ENCODE measurements at regions not wholly inside any gene's neighbourhood (a gene's known extent, or its start where the extent isn't known, plus 50 kb on each side); places are given as distances from the start of the nearest gene placed in this dataset.

DNA sequence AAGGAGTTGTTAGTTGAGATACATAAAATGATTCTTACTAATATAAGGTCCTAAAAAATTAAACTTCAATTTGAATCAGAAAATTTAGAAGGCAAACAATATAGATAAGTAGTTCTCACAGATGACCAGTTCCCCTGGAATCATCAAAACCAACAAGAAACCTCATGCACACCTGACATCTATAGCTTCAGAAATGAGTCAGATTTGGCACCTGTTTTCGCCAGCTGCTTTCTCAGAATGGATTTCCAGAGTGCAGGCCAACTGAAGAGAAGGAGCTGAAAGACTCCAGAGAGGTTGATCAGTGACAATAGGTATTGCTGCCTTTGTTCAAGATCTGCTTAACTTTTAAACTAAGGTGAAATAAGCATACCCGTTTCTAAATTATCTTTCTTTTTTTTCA lies 192.4 kb downstream of the RDH14 start:
- Histone ChIP-seq H3K9me3 (ENCODE audit: low read depth, low read length, poor library complexity, severe bottlenecking) (no peaks in the 10 kb centered on the region), H3K27me3 (replicated peaks; ENCODE audit: insufficient read depth, low read depth, low read length, poor library complexity) (no peaks in the 10 kb centered on the region), H3K27ac (ENCODE audit: low read depth, low read length, poor library complexity, severe bottlenecking) (no peak overlapping the region), H3K4me3 (ENCODE audit: low read depth, low read length, poor library complexity, severe bottlenecking) (no peak overlapping the region), H3K4me1 (ENCODE audit: insufficient read depth, low read length, poor library complexity, severe bottlenecking) (peaks cover 13% of the 10 kb centered on the region), H3K36me3 (ENCODE audit: insufficient read depth, low read length, poor library complexity, severe bottlenecking) (peaks cover 5% of the 10 kb centered on the region)
- BruUV-seq (replicated peaks), result no TSS peak
- no peak for TF ChIP-seq CTCF (conservative IDR thresholded peaks at IDR 0.05; ENCODE audit: low read depth, low read length)
- no peak for DNase-seq (ENCODE audit: low spot score)
- ChIA-PET POLR2A (ENCODE audit: low non-redundant PET) (no interaction called here), CTCF (no interaction called here)
- intact Hi-C loops (cut with micrococcal nuclease; ENCODE audit: unreplicated experiment), result no loop called here

DNA sequence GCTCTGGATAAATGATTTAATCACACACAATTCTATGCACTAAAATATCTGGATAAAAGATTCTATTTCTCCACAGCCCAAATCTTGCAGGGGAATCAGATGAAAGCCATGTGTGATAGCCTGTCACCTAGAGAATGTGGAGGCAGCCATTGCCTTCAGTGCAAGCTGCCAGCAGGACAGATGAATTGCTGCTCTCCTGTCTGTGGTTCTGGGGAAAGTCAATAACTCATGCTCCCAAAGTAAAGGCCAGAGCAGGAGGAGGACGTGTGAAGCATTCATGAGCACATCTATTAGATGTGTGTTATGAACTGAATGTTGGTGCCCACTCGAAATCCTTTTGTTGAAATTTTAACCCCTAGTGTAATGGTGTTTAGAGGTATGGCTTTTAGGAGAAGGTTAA lies 195.1 kb downstream of the RDH14 start:
- no TSS peak for BruUV-seq (replicated peaks)

DNA sequence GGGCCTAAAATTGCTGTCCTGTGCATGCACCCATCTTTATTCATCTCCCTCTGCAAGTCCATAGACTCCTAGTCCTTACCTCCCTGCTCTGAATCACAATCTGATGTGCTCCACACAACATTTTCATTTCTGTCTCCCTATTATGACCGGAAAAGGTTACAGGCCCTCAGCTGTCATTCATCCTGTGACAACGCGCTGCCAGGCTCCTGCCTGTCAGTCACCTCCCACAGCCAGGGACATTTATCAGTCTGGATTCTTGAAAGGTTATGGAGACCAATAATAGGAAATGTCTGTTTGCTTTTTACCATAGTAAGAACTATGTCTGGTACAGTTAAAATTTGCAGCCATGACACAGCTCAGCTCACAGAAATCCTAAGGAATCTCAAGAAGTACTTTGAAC lies 197.1 kb downstream of the RDH14 start:
- H3K27me3 ChIP-seq (replicated peaks; ENCODE audit: insufficient read depth, low read depth, low read length, poor library complexity), result no peaks in the 10 kb centered on the region
- ChIA-PET POLR2A (ENCODE audit: low non-redundant PET) (no interaction called here), CTCF (no interaction called here)
- no peak overlapping the region for H3K27ac ChIP-seq (ENCODE audit: low read depth, low read length, poor library complexity, severe bottlenecking)
- no peak for TF ChIP-seq CTCF (conservative IDR thresholded peaks at IDR 0.05; ENCODE audit: low read depth, low read length)
- BruUV-seq (replicated peaks), result no TSS peak
- no peaks in the 10 kb centered on the region for H3K9me3 ChIP-seq (ENCODE audit: low read depth, low read length, poor library complexity, severe bottlenecking)
- intact Hi-C loops (cut with micrococcal nuclease; ENCODE audit: unreplicated experiment), result no loop called here
- DNase-seq (ENCODE audit: low spot score), result no peak
- H3K4me1 ChIP-seq (ENCODE audit: insufficient read depth, low read length, poor library complexity, severe bottlenecking), result no peaks in the 10 kb centered on the region
- no peak overlapping the region for H3K4me3 ChIP-seq (ENCODE audit: low read depth, low read length, poor library complexity, severe bottlenecking)
- H3K36me3 ChIP-seq (ENCODE audit: insufficient read depth, low read length, poor library complexity, severe bottlenecking), result no peaks in the 10 kb centered on the region

More for the DNA sequence above, 195.1 kb downstream of the RDH14 start:
- intact Hi-C loops (cut with micrococcal nuclease; ENCODE audit: unreplicated experiment), result no loop called here
- H3K36me3 ChIP-seq (ENCODE audit: insufficient read depth, low read length, poor library complexity, severe bottlenecking), result peaks cover under 1% of the 10 kb centered on the region
- no peaks in the 10 kb centered on the region for H3K27me3 ChIP-seq (replicated peaks; ENCODE audit: insufficient read depth, low read depth, low read length, poor library complexity)
- DNase-seq (ENCODE audit: low spot score), result no peak
- ChIA-PET POLR2A (ENCODE audit: low non-redundant PET) (no interaction called here), CTCF (no interaction called here)
- H3K4me3 ChIP-seq (ENCODE audit: low read depth, low read length, poor library complexity, severe bottlenecking), result no peak overlapping the region
- TF ChIP-seq EZH2 (IDR thresholded peaks at IDR 0.05; ENCODE audit: borderline replicate concordance, low read depth, low read length, poor library complexity, severe bottlenecking) (no peak), CTCF (conservative IDR thresholded peaks at IDR 0.05; ENCODE audit: low read depth, low read length) (no peak)
- no peaks in the 10 kb centered on the region for H3K4me1 ChIP-seq (ENCODE audit: insufficient read depth, low read length, poor library complexity, severe bottlenecking)
- no peak overlapping the region for H3K27ac ChIP-seq (ENCODE audit: low read depth, low read length, poor library complexity, severe bottlenecking)
- H3K9me3 ChIP-seq (ENCODE audit: low read depth, low read length, poor library complexity, severe bottlenecking), result no peaks in the 10 kb centered on the region

All from A673 (cell line).